Hematopoietic multipotent progenitor cell treated with erythropoietin and hydrocortisone succinate and interleukin-3 and kit ligand, for 4 days (in vitro differentiated cells): ENCODE measurements at regions not wholly inside any gene's neighbourhood (a gene's known extent, or its start where the extent isn't known, plus 50 kb on each side); places are given as distances from the start of the nearest gene placed in this dataset.
A peak's percentile ranks its signal among the peaks of the same experiment; 100 is the strongest.
"Not testable (repeated sequence)": the region's sequence is repeated elsewhere in the genome, so short reads cannot be mapped to it uniquely, and the experiment has no call there.

Experiments
- DNase-seq: peaks from one replicate; pipeline ENCODE4 v3.0.0-alpha.2; 2015

DNA sequence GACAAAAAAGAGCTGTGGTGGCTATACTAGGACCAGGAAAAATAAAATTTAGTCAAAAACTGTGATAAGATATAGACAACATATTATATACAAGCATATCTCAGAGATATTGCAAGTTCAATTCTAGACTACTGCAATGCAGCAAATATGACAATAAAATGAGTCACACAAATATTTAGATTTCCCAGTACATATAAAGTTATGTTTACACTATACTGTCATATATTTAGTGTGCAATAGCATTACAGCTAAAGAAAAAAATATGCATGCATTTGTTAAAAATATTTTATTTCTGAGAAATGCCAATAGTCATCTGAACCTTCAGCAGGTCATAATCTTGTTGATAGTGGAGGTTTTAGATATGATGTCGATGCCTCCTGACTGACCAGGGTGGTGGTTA is 72.1 kb downstream of the AKR1C4 start:
- no peak for DNase-seq

DNA sequence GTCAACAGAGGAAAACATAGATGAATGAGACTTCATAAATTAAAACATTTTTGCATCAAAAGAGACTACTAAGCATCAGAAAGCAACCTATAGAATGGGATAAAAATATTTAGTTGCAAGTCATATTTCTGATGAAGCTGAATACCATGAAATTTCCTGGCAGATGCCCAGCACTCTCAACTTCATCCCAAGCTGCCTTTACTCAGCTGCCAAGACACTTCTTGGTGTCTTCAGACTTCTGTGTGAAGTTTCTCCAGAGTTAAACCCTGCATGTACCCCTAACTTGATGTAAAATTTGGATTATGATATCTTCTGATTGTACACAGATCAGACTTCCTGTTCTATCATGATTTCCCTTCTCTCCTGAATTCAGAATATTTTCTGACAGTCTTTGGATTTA is 73.2 kb downstream of the AKR1C4 start:
- no peak for DNase-seq

DNA sequence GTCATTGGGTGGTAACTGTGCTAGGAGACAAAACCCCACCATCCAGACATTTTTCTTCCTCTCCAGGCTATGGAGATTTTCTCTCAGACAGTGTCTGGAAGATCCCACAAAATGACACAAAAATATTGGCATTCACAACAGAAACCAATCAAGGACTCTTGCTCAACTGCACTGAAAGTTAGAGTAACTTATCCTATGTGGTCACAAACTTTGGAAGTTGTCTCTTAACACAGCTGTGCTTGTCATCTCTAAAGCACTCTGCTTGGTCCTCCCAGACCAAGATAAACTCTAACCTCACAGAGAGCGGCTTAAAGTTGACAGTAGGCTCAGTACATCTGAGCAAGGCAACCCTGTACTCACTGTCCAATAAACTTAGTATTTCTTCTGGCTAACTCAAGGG is 74.9 kb downstream of the AKR1C4 start:
- DNase-seq: no peak

DNA sequence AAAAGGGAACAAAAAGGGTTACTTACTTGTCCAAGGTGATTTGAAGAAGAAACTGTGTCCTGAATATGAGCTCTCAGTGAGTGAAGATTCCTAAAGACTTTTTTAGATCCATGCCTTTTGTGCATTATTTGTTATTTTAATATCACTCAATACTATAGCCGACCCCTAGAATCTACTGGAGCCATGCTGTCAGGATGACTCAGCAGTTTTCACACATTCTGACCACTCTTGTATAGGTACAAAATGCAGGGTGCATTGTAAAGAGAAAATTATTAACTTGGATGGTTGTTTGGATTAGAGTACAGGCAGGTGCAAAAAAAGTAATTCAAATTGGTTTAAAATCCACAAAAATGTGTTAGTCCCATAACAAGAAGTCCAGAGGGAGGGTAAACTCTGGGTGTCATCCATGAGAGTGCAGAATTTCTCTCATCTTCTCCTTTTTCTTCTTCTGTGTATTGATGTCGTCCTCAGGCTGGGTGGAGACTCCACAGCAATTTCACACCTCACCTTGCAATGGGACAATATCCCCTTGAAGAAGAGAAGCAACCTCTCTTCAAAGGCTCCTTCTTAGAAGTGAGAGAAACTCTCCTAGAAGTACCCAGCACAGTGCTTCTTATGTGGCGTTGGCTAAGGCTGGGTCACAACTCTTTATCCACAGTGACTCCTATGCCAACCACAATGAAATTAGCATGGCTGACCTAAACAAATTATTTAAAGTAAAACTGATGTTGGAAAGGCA is 75.6 kb downstream of the AKR1C4 start:
- DNase-seq: no peak

DNA sequence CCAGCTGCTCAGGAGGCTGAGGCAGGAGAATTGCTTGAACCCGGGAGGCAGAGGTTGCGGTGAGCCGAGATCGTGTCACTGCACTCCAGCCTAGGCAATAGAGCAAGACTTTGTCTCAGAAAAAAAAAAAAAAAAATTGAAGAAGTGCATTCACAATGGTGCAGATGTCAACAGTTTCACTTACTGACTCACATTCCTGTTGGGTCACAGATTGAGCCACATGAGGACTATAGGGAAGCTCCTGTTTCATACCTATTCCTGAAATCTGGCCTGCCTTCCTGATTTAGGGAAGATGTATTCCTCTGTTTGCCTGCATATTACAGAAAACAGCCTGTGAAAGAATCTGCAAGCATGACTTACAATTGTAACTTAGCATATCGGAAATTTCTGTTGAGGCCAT is 78.2 kb downstream of the AKR1C4 start:
- DNase-seq: no peak

DNA sequence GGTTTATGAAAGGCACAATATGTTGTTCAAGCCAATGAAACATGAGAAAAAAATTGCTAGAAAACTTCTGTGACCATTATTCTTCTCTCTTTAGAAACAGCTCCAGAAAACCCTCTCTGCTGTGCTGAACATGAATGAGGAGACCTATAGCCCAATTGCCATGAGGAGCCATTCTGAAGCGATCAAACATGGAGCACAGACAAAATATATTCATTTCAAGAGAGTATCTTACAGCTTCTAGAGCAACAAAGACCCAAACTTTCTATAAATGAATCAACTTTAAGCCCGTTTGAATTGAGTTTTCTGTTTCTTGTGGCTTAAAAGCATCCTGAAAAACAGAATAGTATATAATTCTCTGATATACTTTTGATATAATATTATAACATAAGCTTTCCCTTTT is 83.4 kb upstream of the UCN3 start:
- no peak for DNase-seq

DNA sequence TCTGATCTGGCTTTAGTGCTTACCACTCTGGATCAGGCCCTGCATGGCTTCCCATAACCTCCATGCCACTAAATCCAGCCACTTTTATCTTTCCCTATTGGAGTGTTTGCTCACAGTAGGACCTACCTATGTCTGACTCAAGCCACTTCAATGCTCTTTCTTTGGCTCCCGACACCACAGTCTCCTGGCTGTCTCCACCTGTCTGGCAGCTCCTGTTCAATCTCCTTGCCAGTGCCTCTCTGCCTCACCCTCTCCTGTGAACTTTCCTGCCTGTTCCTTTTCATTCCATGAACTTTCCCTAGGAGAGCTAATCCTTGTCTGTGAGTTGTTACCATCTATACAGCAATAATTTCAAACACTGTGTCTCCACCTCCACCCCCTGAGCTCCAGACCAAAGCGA is 82.6 kb upstream of the UCN3 start:
- no peak for DNase-seq

DNA sequence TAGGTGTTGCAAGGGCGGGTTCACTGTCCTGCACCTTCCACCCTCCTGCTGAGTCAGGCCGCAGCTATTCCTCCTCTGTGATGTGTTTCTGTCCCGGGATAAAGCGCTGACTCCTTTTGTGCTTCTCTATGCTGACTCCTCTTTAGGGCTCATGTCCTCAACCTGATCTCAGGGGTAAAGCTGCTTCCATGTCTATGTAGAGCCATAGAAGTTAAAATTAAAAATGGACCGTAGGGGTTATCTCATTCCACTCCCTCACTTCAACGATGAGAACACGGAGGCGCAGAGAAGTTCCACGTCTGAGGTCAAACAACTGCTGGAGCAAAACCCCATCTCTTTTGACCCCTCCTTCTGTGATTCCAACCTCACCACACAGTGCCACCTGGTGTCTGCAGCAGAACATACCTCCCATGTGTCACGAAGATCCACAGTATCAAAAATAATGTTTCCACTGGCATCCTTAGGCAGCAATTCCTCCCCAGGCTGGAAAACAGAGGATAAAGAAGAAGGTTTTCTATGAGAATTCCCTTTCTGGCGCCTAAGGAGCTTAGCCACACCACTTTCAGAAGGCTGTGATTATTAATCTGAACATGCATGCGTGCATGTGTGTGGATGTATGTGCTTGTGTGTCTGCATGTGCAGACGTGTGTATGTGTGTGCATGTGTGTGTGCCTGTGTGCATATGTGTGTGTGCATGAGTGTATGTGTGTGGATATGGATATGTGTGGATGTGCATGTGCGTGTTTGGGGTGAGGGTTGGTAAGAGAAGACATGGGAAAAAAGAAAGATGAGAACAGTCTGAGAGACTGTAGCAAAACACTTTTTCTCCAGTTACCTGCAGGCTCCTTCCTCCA is 81.2 kb upstream of the UCN3 start:
- DNase-seq: peak; percentile 92

DNA sequence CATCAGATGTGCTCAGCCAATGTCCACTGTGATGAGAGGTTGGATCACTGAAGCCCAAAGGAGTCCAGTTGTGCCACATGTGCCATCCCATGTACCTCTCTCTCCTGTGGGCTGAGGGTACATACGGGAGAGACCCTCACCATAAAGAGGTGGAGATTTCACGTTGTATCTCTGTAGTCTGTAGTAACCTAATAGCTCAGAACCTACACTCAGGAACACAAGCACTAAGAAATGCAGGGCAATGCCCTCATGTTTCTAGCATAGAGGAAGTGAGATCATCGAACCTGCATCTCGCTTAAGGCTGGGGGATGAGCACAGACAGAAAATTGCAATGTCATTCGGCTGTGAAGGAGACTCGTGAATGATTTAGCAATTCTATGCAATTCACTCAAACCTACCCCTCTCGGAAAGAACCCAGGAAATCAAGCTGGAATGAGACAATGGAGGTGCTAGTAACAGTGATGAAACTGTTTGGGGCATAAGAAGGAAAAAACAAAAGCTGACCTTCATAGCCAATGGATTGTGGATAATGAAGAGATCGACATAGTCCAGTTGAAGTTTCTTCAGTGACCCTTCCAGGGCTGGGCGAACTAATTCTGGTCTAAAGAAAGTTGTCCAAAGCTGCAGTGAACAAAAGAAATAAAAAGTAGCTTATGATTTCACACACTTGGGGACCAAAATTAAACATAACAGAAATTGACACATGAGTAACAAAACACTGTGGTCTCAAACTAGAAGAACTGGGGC is 80.3 kb upstream of the UCN3 start:
- peak; percentile 93 for DNase-seq

DNA sequence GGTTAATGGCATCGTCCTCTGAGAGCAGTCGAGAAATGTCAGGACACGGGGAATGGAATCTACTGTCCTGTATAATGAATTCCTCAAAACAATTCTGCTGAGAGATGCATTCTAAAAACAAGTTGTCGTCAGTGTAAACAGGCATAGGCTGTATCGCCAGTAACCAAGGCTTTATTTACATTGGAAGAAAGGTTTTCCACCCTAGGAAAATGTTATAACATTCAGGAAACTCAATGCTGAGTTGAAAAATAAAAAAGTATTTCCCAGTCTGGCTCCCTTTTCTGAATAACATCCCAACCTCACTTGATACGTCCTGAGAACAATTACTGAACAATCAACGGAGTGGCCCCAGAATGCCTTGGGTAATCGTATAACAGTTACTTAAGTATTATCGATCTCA is 79.6 kb upstream of the UCN3 start:
- no peak for DNase-seq

DNA sequence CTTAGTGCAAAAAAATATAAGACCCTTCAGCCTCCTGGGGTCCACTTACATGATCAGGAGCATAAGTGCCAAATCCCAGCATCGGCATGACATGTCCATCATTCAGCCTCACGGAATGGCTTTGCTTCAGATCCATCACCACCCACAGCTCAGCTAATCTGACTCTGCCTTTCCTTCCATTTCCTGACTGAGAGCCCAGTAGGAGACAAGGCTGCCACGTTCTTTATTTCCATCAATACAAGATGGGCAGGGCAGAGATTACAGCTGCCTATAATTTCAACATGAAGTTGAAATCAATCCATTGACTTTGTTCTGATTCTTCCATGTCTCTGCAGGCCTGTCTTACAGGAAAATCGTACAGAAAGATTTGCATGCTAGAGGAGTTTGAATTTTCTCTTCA is 76.4 kb upstream of the UCN3 start:
- no peak for DNase-seq

DNA sequence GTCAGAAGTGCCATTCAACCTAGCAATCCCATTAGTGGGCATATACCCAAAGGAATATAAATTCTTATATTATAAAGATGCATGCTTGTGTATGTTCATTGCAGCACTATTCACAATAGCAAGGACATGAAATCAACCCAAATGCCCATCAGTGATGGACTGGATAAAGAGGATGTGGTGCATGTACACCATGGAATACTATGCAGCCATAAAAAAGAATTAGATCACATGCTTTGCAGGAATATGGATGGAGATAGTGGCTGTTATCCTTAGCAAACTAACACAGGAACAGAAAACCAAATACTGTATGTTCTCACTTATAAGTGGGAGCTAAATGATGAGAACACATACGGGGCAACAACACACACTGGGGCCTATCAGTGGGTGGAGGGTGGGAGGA is 75.5 kb upstream of the UCN3 start:
- DNase-seq: not testable (repeated sequence)

DNA sequence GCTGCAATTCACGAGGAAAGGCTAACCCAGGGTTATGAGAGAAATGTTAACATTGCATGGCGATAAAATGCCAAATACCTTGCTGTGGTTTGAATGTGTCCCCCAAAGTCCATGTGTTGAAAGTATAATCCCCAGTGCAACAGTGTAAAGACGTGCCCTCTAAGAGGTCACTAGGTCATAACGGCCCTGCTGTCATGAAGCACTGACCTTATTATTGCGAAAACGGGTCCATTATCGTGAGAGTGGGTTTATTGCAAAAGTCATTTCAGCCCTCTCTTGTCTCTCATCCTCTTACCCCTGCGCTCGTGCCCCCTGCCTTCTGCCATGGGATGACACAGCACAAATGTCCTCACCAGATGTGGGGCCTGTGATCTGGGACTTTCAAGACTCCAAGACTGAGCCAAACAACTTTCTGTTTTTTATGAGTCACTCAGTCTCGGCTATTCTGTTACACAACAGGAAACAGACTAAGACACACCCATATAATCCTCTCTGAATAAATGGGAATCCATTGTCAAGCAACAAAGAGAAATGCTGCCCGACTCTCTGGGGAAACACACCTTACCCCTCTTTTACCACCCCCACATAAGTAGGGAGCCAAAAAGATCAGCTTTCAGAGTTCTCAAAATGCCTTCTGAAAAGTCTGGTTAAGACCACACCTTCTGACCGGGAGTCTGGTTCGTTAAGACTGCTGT is 73.1 kb upstream of the UCN3 start:
- peak; percentile 92 for DNase-seq

DNA sequence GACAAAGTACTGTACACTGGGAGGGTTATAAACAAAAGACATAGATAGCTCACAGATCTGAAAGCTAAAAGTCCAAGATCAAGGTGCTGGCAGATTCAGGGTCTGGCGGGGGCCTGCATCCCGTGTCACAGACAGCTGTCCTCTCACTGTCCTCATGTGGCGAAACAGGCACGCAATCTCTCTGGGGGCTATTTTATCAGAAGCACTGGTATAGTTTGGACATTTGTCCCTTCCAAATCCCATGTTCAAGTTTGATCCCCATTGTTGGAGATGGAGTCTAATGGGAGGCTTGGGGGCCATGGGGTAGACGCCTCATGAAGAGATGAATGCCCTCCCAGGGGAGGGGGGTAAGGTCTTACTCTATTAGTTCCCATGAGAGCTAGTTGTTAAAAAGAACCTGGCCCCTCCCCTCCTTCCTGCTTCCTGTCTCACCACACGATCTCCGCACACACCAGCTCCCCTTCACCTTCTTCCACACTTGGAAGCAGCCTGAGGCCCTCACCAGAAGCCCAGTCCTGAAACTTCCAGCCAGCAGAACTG is 72.5 kb upstream of the UCN3 start:
- peak; percentile 39 for DNase-seq

DNA sequence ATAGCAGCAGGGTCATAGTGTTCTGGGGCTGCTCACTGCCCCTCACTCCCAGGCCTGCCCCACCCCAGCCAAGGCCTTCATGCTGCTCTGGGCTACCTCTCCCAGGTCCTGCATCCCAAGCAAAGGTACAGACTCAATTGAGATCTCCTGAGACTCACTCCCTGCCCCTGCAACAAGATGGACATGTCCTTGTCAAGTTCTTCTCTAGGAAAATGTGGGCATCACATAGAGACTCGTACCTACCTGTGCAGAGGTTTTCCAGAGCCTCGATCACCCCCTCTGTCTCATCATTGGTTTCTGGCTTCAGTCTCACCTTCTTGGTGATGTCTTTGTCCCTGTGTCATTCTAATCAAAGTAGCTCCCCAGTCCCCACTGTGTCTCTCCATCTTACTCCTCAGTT is 71.8 kb upstream of the UCN3 start:
- DNase-seq: not testable (repeated sequence)

DNA sequence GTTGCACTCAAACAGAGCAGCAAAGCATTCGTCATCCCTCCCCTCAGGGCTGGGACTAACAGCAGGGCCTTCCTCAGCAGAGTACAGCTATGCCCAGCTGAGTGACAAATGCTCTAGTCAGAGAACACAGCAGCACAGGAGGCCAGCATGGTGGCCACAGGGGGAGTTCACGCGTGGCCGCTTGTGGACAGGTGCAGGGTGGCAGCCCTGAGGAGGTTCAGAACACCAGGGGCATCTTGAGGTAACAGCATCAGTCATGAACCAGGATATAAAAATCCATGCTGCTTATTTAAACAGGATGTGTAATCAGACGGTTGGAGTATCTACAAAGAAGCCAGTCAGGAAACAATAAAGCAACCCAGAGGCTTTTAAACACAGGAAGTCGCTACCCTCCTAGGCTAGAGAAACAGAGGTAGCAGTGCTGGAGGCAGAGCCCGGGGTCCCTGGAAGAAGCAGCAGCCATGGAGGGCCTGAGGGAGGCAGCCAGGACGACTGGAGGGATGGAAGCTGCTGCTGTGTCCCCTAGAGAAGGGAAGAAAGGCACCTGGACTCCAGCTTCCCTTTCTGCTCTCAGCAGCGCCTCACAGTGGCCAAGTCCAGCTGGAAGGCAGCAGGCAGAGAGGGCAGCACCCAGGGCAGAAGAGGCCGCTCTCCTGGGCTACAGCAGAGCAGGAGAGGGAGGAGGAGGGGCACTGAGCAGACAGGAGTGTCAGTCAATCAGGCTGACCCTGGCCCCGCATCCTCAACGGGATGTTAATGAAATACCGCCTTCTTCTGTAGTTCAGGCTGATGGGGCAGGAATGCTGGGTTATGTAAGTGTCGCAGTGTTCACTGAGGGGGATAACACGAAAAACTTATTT is 70.8 kb upstream of the UCN3 start:
- peak; percentile 78 for DNase-seq

DNA sequence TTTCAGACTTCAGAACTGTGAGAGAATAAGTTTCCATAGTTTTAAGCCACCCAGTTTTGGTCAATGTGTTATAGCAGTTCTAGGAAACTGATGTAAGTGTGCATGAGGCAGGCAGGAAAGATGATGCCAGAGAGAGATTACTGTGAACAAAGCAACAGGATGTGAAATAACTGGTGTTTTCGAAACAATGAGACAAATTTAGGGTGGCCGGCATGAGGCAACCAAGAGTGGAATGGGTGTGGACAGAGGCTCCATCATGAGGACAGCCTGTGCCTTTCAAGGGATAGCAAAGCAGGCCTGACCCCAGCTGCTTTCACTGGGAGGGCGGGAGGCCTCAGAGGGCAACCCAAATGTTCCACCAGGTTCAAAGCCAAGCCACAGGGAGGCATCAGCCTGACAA is 67.3 kb upstream of the UCN3 start:
- peak; percentile 75 for DNase-seq

DNA sequence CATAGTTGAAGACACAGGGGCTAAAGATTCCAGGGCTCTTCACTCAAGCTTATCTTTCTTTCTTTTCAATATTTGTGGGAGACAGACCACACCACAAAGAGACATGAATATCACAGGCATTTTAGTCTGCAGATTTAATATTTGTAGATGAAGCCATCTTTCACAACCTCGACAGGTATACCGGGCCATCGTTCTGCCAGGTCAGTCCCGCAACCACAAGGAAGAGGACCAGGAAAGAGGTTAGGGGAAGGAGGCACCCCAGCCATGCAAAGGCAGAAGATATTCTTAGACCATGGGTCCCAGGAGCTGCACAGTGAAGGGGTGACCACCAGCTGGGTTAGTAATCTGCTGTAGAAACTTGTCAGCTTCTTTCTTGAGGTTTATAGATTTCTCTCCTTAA is 66.8 kb upstream of the UCN3 start:
- DNase-seq: no peak

DNA sequence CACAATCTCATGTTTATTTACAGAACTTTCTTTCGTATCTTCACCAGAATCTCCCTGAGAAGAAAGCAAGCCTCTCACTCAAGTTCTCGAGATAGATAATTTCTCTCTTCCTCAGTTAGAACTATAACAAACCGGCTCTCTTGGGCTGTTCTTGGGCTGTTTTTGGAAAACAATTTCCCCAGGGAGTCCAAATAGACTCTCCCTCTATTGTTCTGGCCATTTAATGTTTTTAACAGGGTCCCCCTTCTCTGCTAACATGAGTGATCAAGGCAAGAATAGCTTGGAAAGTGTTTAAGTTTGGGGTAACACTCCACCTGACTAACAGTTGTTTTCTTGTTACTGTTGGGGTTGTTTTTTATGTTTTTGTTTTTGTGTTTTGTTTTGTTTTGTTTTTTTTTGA is 64.8 kb upstream of the UCN3 start:
- no peak for DNase-seq

DNA sequence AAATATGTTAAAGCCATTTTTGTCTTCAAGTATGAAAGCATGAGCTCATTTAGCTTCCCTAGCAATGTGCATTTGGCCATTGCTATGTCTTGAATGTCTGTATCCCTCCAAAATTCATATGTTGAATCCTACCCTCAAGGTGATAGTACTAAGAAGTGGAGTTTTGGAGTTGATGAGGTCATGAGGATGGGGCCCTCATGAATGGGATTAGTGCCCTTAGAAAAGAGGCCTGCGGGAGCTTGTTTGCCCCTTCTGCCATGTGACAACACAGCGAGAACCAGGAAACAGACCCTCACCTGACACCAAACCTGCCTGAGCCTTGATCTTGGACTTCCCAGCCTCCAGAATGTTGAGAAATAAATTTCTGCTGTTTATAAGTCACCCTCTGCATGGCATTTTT is 61.3 kb upstream of the UCN3 start:
- DNase-seq: no peak

DNA sequence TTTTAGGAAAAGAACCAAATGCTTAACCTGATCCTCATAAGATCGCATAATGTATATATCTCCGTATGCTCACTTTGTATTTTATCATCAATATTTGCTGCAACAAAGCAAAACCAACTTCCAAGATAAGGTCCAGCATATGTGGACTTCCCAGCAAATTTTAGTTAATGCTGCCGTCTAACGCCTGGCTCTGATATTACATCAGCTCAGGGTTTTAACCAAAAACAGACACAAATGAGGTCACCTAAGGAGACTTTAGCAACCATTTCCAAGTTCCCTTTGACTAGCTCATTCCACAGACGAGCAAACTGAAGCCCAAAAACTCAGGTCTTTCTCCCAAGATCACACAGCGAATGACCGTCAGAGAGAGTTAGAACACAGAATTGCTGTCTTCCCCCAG is 59.4 kb upstream of the UCN3 start:
- no peak for DNase-seq

DNA sequence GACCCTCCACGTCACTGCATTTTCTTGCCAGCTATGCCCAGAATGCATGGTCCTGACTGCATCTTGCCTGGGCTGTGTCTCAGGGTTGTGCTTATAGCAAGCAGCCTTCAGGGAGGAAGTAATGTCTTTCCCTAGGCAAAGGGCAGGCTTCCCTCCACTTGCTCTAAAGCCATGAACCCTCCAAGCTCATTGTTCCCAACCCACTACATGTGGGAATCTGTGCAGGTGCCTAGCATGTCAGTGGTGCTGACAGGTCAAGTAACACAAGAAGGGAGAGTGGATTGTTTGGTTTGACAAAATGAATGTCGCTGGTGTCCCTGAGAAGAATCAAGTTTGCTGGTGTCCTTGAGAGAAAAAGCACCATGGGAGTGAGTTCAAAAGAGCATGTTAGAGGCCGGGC is 53.9 kb upstream of the UCN3 start:
- no peak for DNase-seq
